ENCODE measurements at regions not wholly inside any gene's neighbourhood (a gene's known extent, or its start where the extent isn't known, plus 50 kb on each side); places are given as distances from the start of the nearest gene placed in this dataset.

GRCh38 chr1:184258525-184258924 lies 128.3 kb upstream of the C1orf21 start (continued):
- TF ChIP-seq USF2 (IDR thresholded peaks at IDR 0.05; ENCODE audit: borderline replicate concordance, low read depth, low read length) (no peak), CBX3 (IDR thresholded peaks at IDR 0.05; ENCODE audit: borderline replicate concordance, low read depth) (no peak), KAT2A (conservative IDR thresholded peaks at IDR 0.05; ENCODE audit: control insufficient read depth, low read depth, low read length) (no peak), MYC (IDR thresholded peaks at IDR 0.05; ENCODE audit: insufficient read depth, insufficient read length, insufficient replicate concordance, low read length, severe bottlenecking) (no peak), USF1 (IDR thresholded peaks at IDR 0.05; ENCODE audit: borderline replicate concordance, extremely low read length, insufficient read depth, low read depth, low read length) (no peak), ZBTB4 (CRISPR knock-in tag; IDR thresholded peaks at IDR 0.05) (no peak)

GRCh38 chr1:184260382-184260781 lies 126.4 kb upstream of the C1orf21 start:
- WGBS (ENCODE audit: insufficient coverage, insufficient replicate concordance, low lambda C conversion rate, missing lambda C conversion rate) = 0% methylated on average over 1 of the region's 1 CpG
- ChIA-PET POLR2A (no interaction called here), CTCF (no interaction called here), RAD21 (ENCODE audit: unreplicated experiment) (no interaction called here), SMC1A (ENCODE audit: uncharacterized antibody, unreplicated experiment) (interaction anchor here (0.7 kb wide), 1 partner anchor 340 kb away, joined by 3 read pairs; no protein-coding TSS in a partner anchor)
- in situ Hi-C loops (cut with MboI) = no loop called here
- Histone ChIP-seq H3K4me3 (no peak overlapping the region), H3K36me3 (ENCODE audit: control insufficient read depth in 2 of 2, insufficient read depth in 2 of 2, low read length in 1 of 2) (no peaks in the 10 kb centered on the region), H3K79me2 (ENCODE audit: control insufficient read depth, insufficient read depth, low read length) (no peaks in the 10 kb centered on the region), H3K27me3 (replicated peaks in 1 of 2; ENCODE audit: control insufficient read depth in 2 of 2, insufficient read depth in 2 of 2, low read length in 1 of 2) (no peaks in the 10 kb centered on the region), H3K4me1 (ENCODE audit: control insufficient read depth, insufficient read depth, low read length) (no peaks in the 10 kb centered on the region), H3K9me3 (replicated peaks; ENCODE audit: control insufficient read depth, insufficient read depth, low read length) (no peaks in the 10 kb centered on the region), H3K9ac (ENCODE audit: control insufficient read depth, insufficient read depth, low read length) (no peak overlapping the region), H2AFZ (ENCODE audit: control insufficient read depth, low read depth, low read length) (no peak overlapping the region), H4K20me1 (ENCODE audit: control insufficient read depth, insufficient read depth) (no peaks in the 10 kb centered on the region), H3K4me2 (ENCODE audit: control insufficient read depth, insufficient read depth) (no peak overlapping the region), H3K27ac (ENCODE audit: control insufficient read depth, insufficient read depth) (no peak overlapping the region)
- BruUV-seq (replicated peaks) = no TSS peak
- no peak for FAIRE-seq
- DNase-seq (ENCODE audit: low read depth, low spot score) = no peak
- no peak for TF ChIP-seq MEF2A (IDR thresholded peaks at IDR 0.05; ENCODE audit: insufficient read depth, low read depth, low read length)
- no peak for TF ChIP-seq TBL1XR1 (IDR thresholded peaks at IDR 0.05; ENCODE audit: low read depth, low read length)
- intact Hi-C loops (cut with micrococcal nuclease; ENCODE audit: unreplicated experiment) = no loop called here
- ATAC-seq = no peak

Measured in GM12878 (cell line).